HG02571 (cell line): ENCODE measurements at regions not wholly inside any gene's neighbourhood (a gene's known extent, or its start where the extent isn't known, plus 50 kb on each side); places are given as distances from the start of the nearest gene placed in this dataset.

Experiments used
- ATAC-seq: cut with Tn5 transposase; IDR thresholded peaks from one replicate; pipeline ENCODE4 v1.9.1; 2021; ENCODE audit warnings: mild to moderate bottlenecking, moderate library complexity; ENCODE audit not compliant: unreplicated experiment

GRCh38 chr6:18752278-18753068 is 365.3 kb downstream of the RNF144B start:
- ATAC-seq: no peak

GRCh38 chr6:18753076-18753475 is 365.9 kb downstream of the RNF144B start:
- ATAC-seq: no peak

GRCh38 chr6:18763086-18763485 is 375.9 kb downstream of the RNF144B start:
- no peak for ATAC-seq

- ATAC-seq: no peak
Observed at GRCh38 chr6:18784794-18785193, 397.6 kb downstream of the RNF144B start.

- ATAC-seq: no peak
Observed at GRCh38 chr6:18785810-18786490, 398.8 kb downstream of the RNF144B start.

GRCh38 chr6:18792866-18793265 is 405.7 kb downstream of the RNF144B start:
- ATAC-seq: no peak

- ATAC-seq: no peak
Observed at GRCh38 chr6:18795726-18796125, 408.6 kb downstream of the RNF144B start.

GRCh38 chr6:18820725-18821124 is 433.6 kb downstream of the RNF144B start:
- no peak for ATAC-seq

- ATAC-seq: no peak
Observed at GRCh38 chr6:18823782-18824386, 436.7 kb downstream of the RNF144B start.

GRCh38 chr6:18829272-18829870 is 442.2 kb downstream of the RNF144B start:
- ATAC-seq: no peak

GRCh38 chr6:18835976-18836375 is 448.8 kb downstream of the RNF144B start:
- no peak for ATAC-seq

- no peak for ATAC-seq
Observed at GRCh38 chr6:18837013-18837412, 449.9 kb downstream of the RNF144B start.

GRCh38 chr6:18842534-18842933 is 455.4 kb downstream of the RNF144B start:
- ATAC-seq: no peak

- no peak for ATAC-seq
Observed at GRCh38 chr6:18845896-18846295, 458.7 kb downstream of the RNF144B start.

- ATAC-seq: no peak
Observed at GRCh38 chr6:18846327-18846726, 459.2 kb downstream of the RNF144B start.

- ATAC-seq: no peak
Observed at GRCh38 chr6:18861204-18861603, 474.1 kb downstream of the RNF144B start.

GRCh38 chr6:18883268-18883667 is 496.1 kb downstream of the RNF144B start:
- no peak for ATAC-seq

- ATAC-seq: no peak
Observed at GRCh38 chr6:18883851-18884250, 496.7 kb downstream of the RNF144B start.

GRCh38 chr6:18893540-18894269 is 506.6 kb downstream of the RNF144B start:
- ATAC-seq: no peak

- no peak for ATAC-seq
Observed at GRCh38 chr6:18897350-18897749, 510.2 kb downstream of the RNF144B start.

GRCh38 chr6:18904681-18905080 is 517.5 kb downstream of the RNF144B start:
- ATAC-seq: no peak
